Astrocyte (in vitro differentiated cells and primary cell): ENCODE measurements at regions not wholly inside any gene's neighbourhood (a gene's known extent, or its start where the extent isn't known, plus 50 kb on each side); places are given as distances from the start of the nearest gene placed in this dataset.

Experiments
- CTCF ChIP-seq: IDR thresholded peaks from 2 replicates; pipeline ENCODE4 v1.5.1; 2011; ENCODE audit warnings: low read depth, mild to moderate bottlenecking, inconsistent platforms, low read length, moderate library complexity; ENCODE audit not compliant: insufficient read depth
- EZH2 ChIP-seq: IDR thresholded peaks from 2 replicates; pipeline ENCODE4 v1.6.1; 2012; ENCODE audit warnings: mild to moderate bottlenecking, low read length, inconsistent platforms; ENCODE audit not compliant: insufficient read depth

DNA sequence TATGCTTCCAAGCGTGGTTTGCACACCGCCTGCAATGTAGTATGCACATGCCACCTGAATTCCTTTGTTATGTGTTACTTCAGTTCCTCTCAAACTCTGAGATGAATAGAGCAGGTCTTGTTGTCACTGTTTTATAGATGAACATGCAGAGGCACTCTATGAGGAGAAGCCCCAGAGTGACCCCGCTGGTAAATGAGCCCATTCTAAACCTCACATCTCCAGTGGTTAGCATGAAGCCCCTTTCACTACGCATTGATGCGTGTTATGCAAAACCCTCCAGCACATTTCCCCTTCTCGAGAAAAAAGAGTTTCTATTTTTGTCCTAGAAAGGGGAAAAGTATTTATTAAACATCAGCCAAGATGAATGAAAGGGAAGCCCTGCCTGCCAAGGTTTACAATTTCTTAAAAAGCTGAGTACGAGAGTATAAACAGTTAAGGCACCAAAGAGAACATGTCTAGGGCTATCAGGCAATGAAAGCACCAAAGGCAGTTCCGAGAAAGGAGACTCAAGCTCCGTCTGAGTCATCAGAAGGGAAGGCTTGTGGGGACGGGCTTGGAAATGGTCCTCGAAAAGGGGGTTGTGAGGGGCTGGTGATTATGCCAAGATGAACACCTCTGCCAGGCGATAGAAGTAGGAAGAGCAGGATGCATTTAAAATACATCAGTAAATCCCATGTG lies 58.7 kb upstream of the PFKP start:
- TF ChIP-seq CTCF (no peak), EZH2 (no peak)
